SK-N-SH (cell line): ENCODE measurements at regions not wholly inside any gene's neighbourhood (a gene's known extent, or its start where the extent isn't known, plus 50 kb on each side); places are given as distances from the start of the nearest gene placed in this dataset.

Experiments used
- CTCF ChIA-PET: fragments of 300-600, 350-600 bp; formaldehyde crosslinking; extraction: SDS; loops from one replicate; lab custom pipeline; 2021; lab: Yijun Ruan, JAX
- POLR2A ChIA-PET: fragments of 350-600 bp; sonication (Branson Sonifier 250); formaldehyde crosslinking; extraction: SDS; loops from one replicate; lab custom pipeline; 2020; ENCODE audit warnings: antibody characterized with exemption, inconsistent platforms; lab: Yijun Ruan, JAX
- DNase-seq: peaks from one replicate; pipeline ENCODE4 v3.0.0; 2012
- H2AFZ ChIP-seq: fragments of 200-600 bp; sonication (generic); 2 replicates; pipeline ENCODE4 v1.8.1; 2016; ENCODE audit warnings: antibody characterized with exemption, mild to moderate bottlenecking, low read depth
- H3F3A ChIP-seq: fragments of 200-600 bp; sonication (generic); replicated peaks from 2 replicates; pipeline ENCODE3; 2016; ENCODE audit warnings: antibody characterized with exemption, mild to moderate bottlenecking; ENCODE audit not compliant: insufficient read depth
- H3K27ac ChIP-seq, 2 experiments: fragments of 200-500 bp in 1 of 2; fragments of 200-600 bp in 1 of 2; sonication (Bioruptor generic) in 1 of 2; sonication (generic), shearing (Covaris generic) in 1 of 2; 2 replicates each; pipeline versions ENCODE4 v1.5.1 to v1.6.1; 2014 to 2016; ENCODE audit warnings: low read depth in 2 of 2, inconsistent platforms in 1 of 2, low read length in 1 of 2, mild to moderate bottlenecking in 1 of 2, mixed read lengths in 1 of 2
- H3K27me3 ChIP-seq: fragments of 200-600 bp; sonication (generic), shearing (Covaris generic); 2 replicates; pipeline ENCODE4 v1.6.1; 2016; ENCODE audit warnings: mixed run types; ENCODE audit not compliant: insufficient read depth
- H3K36me3 ChIP-seq, 2 experiments: fragments of 200-500 bp in 1 of 2; fragments of 200-600 bp in 1 of 2; sonication (Bioruptor generic) in 1 of 2; sonication (generic) in 1 of 2; replicated peaks in 1 of 2; 2 replicates each; pipeline versions ENCODE3 to v1.5.1; 2014 to 2016; ENCODE audit warnings: low read length in 1 of 2, mild to moderate bottlenecking in 1 of 2; ENCODE audit not compliant: insufficient read depth in 2 of 2, control insufficient read depth in 1 of 2
- H3K4me1 ChIP-seq, 2 experiments: fragments of 200-500 bp in 1 of 2; fragments of 200-600 bp in 1 of 2; sonication (Bioruptor generic) in 1 of 2; sonication (generic), shearing (Covaris generic) in 1 of 2; 2 replicates each; pipeline versions ENCODE4 v1.5.1 to v1.6.1; 2014 to 2016; ENCODE audit warnings: low read depth in 1 of 2, low read length in 1 of 2, mixed run types in 1 of 2; ENCODE audit not compliant: insufficient read depth in 2 of 2, control insufficient read depth in 1 of 2
- H3K4me2 ChIP-seq: fragments of 200-600 bp; sonication (generic), shearing (Covaris generic); 2 replicates; pipeline ENCODE4 v1.6.1; 2017; ENCODE audit warnings: mixed run types
- H3K4me3 ChIP-seq, 2 experiments: fragments of 200-500 bp in 1 of 2; fragments of 200-600 bp in 1 of 2; sonication (Bioruptor generic) in 1 of 2; sonication (generic), shearing (Covaris generic) in 1 of 2; 2 replicates each; pipeline versions ENCODE4 v1.5.1 to v1.8.1; 2014 to 2016; ENCODE audit warnings: low read depth in 2 of 2, inconsistent platforms in 1 of 2, low read length in 1 of 2, mild to moderate bottlenecking in 1 of 2, mixed read lengths in 1 of 2, moderate library complexity in 1 of 2
- H3K79me2 ChIP-seq: fragments of 200-600 bp; sonication (generic); 2 replicates; pipeline ENCODE4 v1.8.1; 2017; ENCODE audit warnings: mild to moderate bottlenecking; ENCODE audit not compliant: insufficient read depth
- H3K9ac ChIP-seq: fragments of 200-600 bp; sonication (generic); 2 replicates; pipeline ENCODE4 v1.6.1; 2017; ENCODE audit warnings: mixed run types
- H3K9me2 ChIP-seq: fragments of 200-600 bp; sonication (generic); 2 replicates; pipeline ENCODE4 v1.6.1; 2017; ENCODE audit warnings: mixed run types
- H3K9me3 ChIP-seq: fragments of 200-600 bp; sonication (generic); 2 replicates; pipeline ENCODE4 v1.6.1; 2017; ENCODE audit warnings: mixed run types, mild to moderate bottlenecking, moderate library complexity
- H4K20me1 ChIP-seq: fragments of 200-600 bp; sonication (generic); 2 replicates; pipeline ENCODE4 v1.6.1; 2017; ENCODE audit warnings: mild to moderate bottlenecking, mixed run types; ENCODE audit not compliant: insufficient read depth
- CTCF ChIP-seq: fragments of 200-600 bp; sonication (generic); IDR thresholded peaks from 2 replicates; pipeline ENCODE4 v1.6.1; 2017; ENCODE audit warnings: antibody characterized with exemption, mild to moderate bottlenecking, moderate library complexity
- FOXJ3 ChIP-seq: sonication (generic); formaldehyde crosslinking; IDR thresholded peaks from 2 replicates; pipeline ENCODE4 v1.5.1; 2020; ENCODE audit warnings: mild to moderate bottlenecking, missing genetic modification reagents
- GABPA ChIP-seq: IDR thresholded peaks from 2 replicates; pipeline ENCODE4 v1.4.0; 2012; ENCODE audit warnings: low read depth, mild to moderate bottlenecking
- IRF3 ChIP-seq: fragments of 150-350 bp; IDR thresholded peaks from 2 replicates; pipeline ENCODE4 v1.6.1; 2016; ENCODE audit warnings: mild to moderate bottlenecking, low read depth, low read length
- MAX ChIP-seq: IDR thresholded peaks from 2 replicates; pipeline ENCODE4 v1.4.0; 2012; ENCODE audit warnings: low read depth
- MEF2A ChIP-seq: IDR thresholded peaks from 2 replicates; pipeline ENCODE4 v1.4.0; 2012; ENCODE audit warnings: low read depth, borderline replicate concordance
- MXI1 ChIP-seq: IDR thresholded peaks from 2 replicates; pipeline ENCODE4 v1.6.1; 2012; ENCODE audit warnings: mild to moderate bottlenecking, low read depth, low read length, improper control_type of control experiment
- NFIC ChIP-seq: IDR thresholded peaks from 2 replicates; pipeline ENCODE4 v1.4.0; 2012; ENCODE audit warnings: borderline replicate concordance
- NRF1 ChIP-seq: IDR thresholded peaks from 2 replicates; pipeline ENCODE4 v1.6.1; 2012; ENCODE audit warnings: low read depth, mild to moderate bottlenecking, low read length
- POLR2AphosphoS5 ChIP-seq: IDR thresholded peaks from 2 replicates; pipeline ENCODE4 v1.6.1; 2012; ENCODE audit warnings: low read depth, low read length
- RAD21 ChIP-seq: IDR thresholded peaks from 2 replicates; pipeline ENCODE4 v1.6.1; 2012; ENCODE audit warnings: mild to moderate bottlenecking, low read length
- RCOR1 ChIP-seq: fragments of 150-350 bp; IDR thresholded peaks from 2 replicates; pipeline ENCODE4 v1.6.1; 2017; ENCODE audit warnings: antibody characterized with exemption, low read length
- RFX5 ChIP-seq: IDR thresholded peaks from 2 replicates; pipeline ENCODE4 v1.6.1; 2012; ENCODE audit warnings: mild to moderate bottlenecking, improper control_type of control experiment, low read length
- RXRA ChIP-seq: IDR thresholded peaks from 2 replicates; pipeline ENCODE4 v1.4.0; 2012; ENCODE audit warnings: low read depth, mild to moderate bottlenecking, borderline replicate concordance
- SMC3 ChIP-seq: IDR thresholded peaks from 2 replicates; pipeline ENCODE4 v1.6.1; 2012; ENCODE audit warnings: low read depth, low read length, improper control_type of control experiment
- TAF1 ChIP-seq: IDR thresholded peaks from 2 replicates; pipeline ENCODE4 v1.6.1; 2012; ENCODE audit warnings: low read depth, mild to moderate bottlenecking, low read length, moderate library complexity, borderline replicate concordance
- TCF12 ChIP-seq: IDR thresholded peaks from 2 replicates; pipeline ENCODE4 v1.4.0; 2012
- TEAD4 ChIP-seq: IDR thresholded peaks from 2 replicates; pipeline ENCODE4 v1.4.0; 2012; ENCODE audit warnings: mild to moderate bottlenecking, borderline replicate concordance; ENCODE audit not compliant: insufficient read depth
- YY1 ChIP-seq: IDR thresholded peaks from 2 replicates; pipeline ENCODE4 v1.4.0; 2012; ENCODE audit warnings: low read depth, mild to moderate bottlenecking
- ZBTB33 ChIP-seq: IDR thresholded peaks from 2 replicates; pipeline ENCODE4 v1.4.0; 2012; ENCODE audit warnings: low read depth, borderline replicate concordance
- WGBS: methylation state at CpG from one replicate; pipeline ENCODE4 v1.1.6; 2017; ENCODE audit warnings: low lambda C conversion rate; 5-methylcytosine and 5-hydroxymethylcytosine counted together

GRCh38 chr18:40686836-40687235 lies 1268.2 kb upstream of the PIK3C3 start:
- H3K79me2 ChIP-seq, result no peaks in the 10 kb centered on the region
- no peak for TF ChIP-seq GABPA
- TF ChIP-seq RFX5, result no peak
- TF ChIP-seq MEF2A, result no peak
- no peak for TF ChIP-seq POLR2AphosphoS5
- TF ChIP-seq RXRA, result no peak
- TF ChIP-seq ZBTB33, result no peak
- no peak for TF ChIP-seq IRF3
- no peak for TF ChIP-seq TCF12
- TF ChIP-seq CTCF, result no peak
- TF ChIP-seq MAX, result no peak
- TF ChIP-seq NFIC, result no peak
- TF ChIP-seq NRF1, result no peak
- TF ChIP-seq YY1, result no peak
- no peak for TF ChIP-seq TAF1
- TF ChIP-seq, all 33 proteins: peak for 0
- H3K9ac ChIP-seq, result no peak overlapping the region
- no peak overlapping the region for H2AFZ ChIP-seq
- H3K36me3 ChIP-seq, result no peaks in the 10 kb centered on the region
- no peak overlapping the region for H3K4me3 ChIP-seq
- no peak for DNase-seq
- POLR2A ChIA-PET, result no interaction called here
- no peak overlapping the region for H3K27ac ChIP-seq
- no peaks in the 10 kb centered on the region for H4K20me1 ChIP-seq
- CTCF ChIA-PET, result interaction anchor here (1.0 kb wide), 1 partner anchor 9 kb away, joined by 3 read pairs; no protein-coding TSS in a partner anchor
- H3K27me3 ChIP-seq, result no peaks in the 10 kb centered on the region
- H3K4me1 ChIP-seq, result peaks cover 0 to 4% of the 10 kb centered on the region in 2 experiments; a peak in 1 of 4 replicates
- no peaks in the 10 kb centered on the region for H3K9me3 ChIP-seq
- 53% methylated on average over 3 of the region's 3 CpGs for WGBS
- no peaks in the 10 kb centered on the region for H3F3A ChIP-seq
- H3K9me2 ChIP-seq, result no peaks in the 10 kb centered on the region
- no peak overlapping the region for H3K4me2 ChIP-seq

- ChIA-PET CTCF (no interaction called here), POLR2A (no interaction called here)
- DNase-seq, result no peak
- TF ChIP-seq TEAD4, result no peak
- TF ChIP-seq RXRA, result no peak
- no peak for TF ChIP-seq TAF1
- no peak for TF ChIP-seq FOXJ3 (CRISPR knock-in tag)
- TF ChIP-seq RAD21, result no peak
- TF ChIP-seq SMC3, result no peak
- no peak for TF ChIP-seq CTCF
- TF ChIP-seq RCOR1, result no peak
- no peak for TF ChIP-seq MXI1
- TF ChIP-seq MEF2A, result no peak
- TF ChIP-seq RFX5, result no peak
- no peak for TF ChIP-seq NRF1
- no peak for TF ChIP-seq YY1
Measured at GRCh38 chr18:40685219-40685618, 1269.8 kb upstream of the PIK3C3 start.

More at GRCh38 chr18:40685219-40685618, 1269.8 kb upstream of the PIK3C3 start:
- no peaks in the 10 kb centered on the region for H3K79me2 ChIP-seq
- H3K27me3 ChIP-seq, result no peaks in the 10 kb centered on the region
- no peaks in the 10 kb centered on the region for H3K9me2 ChIP-seq
- no peak overlapping the region for H3K4me2 ChIP-seq
- H3K9ac ChIP-seq, result no peak overlapping the region
- H3K27ac ChIP-seq, result no peak overlapping the region
- no peaks in the 10 kb centered on the region for H4K20me1 ChIP-seq
- H2AFZ ChIP-seq, result no peak overlapping the region
- no peaks in the 10 kb centered on the region for H3K36me3 ChIP-seq
- H3K4me3 ChIP-seq, result no peak overlapping the region
- WGBS, result 32% methylated on average over 2 of the region's 2 CpGs
- H3K9me3 ChIP-seq, result no peaks in the 10 kb centered on the region
- peaks cover 0 to 4% of the 10 kb centered on the region in 2 experiments; a peak in 1 of 4 replicates for H3K4me1 ChIP-seq
- H3F3A ChIP-seq, result no peaks in the 10 kb centered on the region
